ENCODE measurements at regions not wholly inside any gene's neighbourhood (a gene's known extent, or its start where the extent isn't known, plus 50 kb on each side); places are given as distances from the start of the nearest gene placed in this dataset.
A peak's percentile ranks its signal among the peaks of the same experiment; 100 is the strongest.
"Not testable (repeated sequence)": the region's sequence is repeated elsewhere in the genome, so short reads cannot be mapped to it uniquely, and the experiment has no call there.

DNA sequence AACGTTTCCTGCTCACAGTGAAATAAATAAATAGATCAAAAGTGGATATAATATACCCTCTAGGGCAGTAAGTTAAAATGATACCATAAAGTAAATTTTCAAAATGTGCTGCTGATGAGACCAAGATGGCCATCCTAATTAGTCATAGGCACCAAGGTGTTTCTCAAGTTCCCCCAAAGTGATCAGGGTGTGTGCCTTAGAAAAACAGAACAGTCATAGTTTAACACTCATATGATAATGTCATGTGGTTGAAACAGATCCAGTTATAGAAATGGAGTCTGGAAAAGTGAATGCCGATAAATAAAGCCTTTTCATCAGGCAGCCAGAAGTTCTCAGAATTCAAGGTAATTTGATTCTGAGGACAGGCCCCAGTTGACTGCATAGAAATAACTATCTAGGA is 161.5 kb upstream of the CDKN2B start:
- no peak for DNase-seq

DNA sequence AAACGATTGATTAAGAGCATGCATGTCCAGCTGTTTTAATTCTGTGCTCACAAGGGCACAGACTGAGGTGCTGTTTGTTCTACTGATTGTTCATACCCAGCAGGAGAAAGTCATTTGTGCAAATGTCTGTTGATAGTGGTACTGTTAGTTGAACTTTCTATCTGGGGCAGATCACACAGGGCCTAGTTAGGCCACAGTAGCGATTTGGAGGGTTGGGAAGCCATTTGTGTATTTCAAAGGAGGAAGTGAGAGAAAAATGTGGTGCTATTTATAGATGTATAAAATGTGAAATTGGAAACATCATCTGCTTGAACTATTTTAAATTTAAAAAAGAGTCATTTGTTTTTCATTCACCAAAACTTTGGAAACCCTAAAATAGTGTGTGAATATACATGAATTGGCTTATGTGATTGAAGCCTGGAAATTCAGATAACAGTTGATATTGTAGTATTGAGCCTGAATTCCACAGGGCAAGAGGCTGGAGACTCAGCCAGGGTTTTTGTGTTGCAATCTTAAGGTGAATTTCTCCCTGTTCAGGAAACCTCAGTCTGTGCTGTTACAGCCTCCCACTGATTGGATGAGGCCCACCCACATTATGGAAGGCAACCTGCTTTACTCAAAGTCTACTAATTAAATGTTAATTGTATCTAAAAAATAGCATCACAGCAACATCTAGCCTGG is 162.0 kb upstream of the CDKN2B start:
- DNase-seq = peak; percentile 37

DNA sequence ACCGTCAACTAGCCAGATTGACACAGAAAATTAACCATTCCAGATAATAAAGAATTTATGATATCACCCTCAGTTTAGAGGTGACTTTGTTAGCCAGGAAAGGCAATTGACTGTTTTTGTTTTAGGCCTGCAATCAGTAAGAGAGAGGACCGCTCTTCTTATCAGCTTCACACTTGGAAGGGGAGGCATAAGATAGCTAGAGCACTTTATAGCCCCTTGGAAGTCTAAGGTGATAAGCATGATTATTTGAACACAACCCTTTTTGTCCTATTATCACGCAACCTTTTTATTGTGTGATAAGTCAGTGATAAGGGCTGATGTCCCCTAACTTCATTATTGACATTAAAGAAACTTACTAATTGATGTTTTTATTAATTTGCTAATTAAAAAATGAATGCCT is 162.6 kb upstream of the CDKN2B start:
- no peak for DNase-seq

DNA sequence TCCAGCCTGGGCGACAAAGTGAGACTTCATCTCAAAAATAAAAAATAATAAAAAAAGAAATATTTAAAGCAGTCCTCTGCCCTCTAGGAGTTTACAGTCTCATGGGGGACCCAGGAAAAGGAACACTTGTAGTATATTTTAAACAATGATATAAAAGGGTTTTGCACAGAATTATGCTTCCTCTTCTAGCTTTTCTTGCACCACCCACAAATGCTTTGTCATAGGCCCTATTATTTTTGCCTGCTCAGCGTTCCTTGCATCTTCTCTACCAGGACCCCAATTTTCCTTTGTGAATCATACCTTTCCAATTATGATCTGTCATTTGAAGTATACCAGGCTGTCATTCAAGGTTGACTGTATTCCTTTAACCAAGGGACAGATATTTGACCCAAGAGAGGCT is 164.8 kb upstream of the CDKN2B start:
- DNase-seq = no peak

DNA sequence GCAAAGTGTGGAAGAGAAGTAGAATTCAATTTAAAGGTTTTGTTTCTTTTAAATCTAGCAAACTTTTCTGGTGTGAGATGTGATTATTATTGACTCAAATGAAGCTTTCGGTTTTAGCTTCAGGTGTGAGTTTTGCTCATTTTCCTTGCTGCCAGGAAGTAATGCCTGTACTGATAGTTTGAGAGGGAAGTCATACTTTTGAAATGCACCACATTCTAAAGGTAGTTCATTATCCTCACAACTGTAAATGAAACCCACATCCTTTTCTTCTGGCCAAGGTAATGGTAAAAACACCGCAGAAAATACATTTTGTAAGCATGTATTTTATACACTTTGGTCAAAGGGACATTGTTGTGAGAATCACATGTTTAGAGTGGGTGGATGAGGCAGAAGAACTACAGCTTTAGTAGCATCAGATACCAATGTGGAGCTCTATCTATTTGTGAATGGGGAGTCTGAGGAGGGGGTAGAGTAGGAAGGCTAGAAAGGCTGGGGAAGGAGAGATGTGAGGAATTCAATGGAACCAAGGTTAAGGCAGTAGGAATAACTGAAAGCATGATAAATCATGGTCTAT is 167.0 kb upstream of the CDKN2B start:
- DNase-seq = no peak

DNA sequence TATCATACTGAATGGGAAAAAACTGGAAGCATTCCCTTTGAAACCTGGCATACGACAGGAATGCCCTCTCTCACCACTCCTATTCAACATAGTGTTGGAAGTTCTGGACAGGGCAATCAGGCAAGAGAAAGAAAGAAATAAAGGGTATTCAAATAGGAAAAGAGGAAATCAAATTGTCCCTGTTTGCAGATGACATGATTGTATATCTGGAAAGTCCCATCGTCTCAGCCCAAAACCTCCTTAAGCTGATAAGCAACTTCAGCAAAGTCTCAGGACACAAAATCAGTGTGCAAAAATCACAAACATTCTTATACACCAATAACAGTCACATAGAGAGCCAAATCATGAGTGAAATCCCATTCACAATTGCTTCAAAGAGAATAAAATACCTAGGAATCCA is 171.9 kb upstream of the CDKN2B start:
- not testable (repeated sequence) for DNase-seq

DNA sequence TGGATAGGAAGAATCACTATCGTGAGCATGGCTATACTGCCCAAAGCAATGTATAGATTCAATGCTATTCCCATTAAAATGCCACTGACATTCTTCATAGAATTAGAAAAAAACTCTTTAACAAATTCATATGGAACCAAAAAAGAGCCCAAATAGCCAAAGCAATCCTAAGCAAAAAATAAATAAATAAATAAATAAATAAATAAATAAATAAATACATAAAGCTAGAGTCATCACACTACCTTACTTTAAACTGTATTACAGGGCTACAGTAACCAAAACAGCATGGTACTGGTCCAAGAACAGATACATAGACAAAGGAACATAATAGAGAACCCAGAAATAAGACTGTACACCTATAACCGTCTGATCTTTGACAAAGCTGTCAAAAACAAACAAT is 180.4 kb upstream of the CDKN2B start:
- DNase-seq = no peak

DNA sequence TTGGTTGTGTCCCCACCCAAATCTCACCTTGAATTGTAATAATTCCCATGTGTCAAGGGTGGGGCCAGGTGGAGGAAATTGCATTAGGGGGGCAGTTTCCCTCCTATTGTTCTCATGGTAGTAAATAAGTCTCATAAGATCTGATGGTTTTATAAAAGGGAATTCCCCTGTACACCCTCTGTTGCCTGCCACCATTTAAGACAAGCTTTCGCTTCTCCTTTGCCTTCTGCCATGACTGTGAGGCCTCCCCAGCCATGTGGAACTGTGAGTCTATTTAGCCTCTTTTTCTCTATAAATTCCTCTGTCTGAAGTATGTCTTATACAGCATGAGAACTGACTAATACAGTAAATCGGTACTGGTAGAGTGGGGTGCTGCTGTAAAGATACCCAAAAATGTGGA is 187.9 kb upstream of the CDKN2B start:
- not testable (repeated sequence) for DNase-seq

DNA sequence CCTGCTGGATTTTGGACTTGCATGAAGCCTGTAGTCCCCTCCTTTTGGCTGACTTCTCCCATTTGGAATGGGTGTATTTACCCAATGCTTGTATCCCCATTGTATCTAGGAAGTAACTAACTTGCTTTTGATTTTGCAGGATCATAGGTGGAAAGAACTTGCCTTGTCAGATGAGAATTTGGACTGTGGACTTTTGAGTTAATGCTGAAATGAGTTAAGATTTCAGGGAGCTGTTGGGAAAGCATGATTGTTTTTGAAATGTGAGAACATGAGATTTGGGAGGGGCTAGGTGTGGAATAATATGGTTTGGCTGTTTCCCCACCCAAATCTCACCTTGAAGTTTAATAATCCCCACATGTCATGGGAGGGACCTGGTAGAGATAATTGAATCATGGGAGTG is 189.6 kb upstream of the CDKN2B start:
- no peak for DNase-seq

DNA sequence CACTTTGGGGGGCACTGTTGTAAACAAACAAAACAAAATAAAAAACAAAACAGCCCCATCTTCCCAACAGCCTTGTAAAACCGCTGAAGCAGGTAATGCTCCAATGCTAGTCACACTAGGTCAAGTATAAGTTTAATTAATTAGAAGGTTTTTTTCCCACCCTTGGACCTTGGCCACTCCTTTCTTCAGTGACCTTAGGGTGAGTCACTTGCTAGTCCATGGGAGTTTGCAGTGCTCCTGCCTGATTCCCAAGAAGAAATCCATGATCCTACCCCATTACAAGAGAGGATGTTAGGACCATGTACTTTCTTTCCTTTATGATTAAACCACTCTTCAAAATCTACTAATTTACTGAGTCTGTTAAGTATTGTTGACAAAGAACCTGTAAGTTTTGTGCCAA is 192.2 kb upstream of the CDKN2B start:
- DNase-seq = no peak

DNA sequence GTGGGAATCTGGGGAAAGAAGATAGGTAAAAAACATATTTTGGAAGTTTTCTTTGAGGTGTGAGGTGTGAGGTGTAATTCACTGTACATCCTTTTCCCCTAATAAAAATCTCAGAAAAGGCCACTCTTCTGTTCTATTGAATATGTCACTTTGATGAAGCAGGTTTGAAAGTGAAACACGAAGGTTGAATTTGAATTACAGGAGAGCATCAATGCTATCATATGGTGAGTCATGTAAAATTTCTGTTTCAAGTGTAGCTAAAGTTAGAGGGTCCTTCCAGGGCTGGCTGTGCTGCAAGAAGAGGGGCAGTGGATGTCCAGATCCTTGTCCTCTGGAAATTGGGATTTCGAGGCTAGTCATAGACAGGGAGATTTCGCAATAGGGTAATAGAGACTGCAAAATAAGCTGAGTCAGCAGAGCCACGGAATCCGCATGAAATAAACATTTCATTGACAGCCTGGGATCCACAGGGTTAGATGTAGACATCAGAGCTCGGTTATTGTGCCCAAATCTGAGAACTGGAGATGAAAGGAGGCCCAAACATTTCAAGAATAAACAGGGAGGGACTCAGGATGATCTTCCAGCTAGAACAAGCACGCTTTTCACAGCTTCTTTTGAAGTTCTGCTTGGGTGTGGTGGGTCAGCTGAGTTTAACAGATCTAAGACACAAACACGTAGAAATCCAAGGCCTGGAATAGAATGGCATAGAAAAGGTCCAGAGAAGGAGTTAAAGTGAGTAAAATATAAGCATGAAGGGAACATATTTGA is 194.4 kb upstream of the CDKN2B start:
- no peak for DNase-seq

DNA sequence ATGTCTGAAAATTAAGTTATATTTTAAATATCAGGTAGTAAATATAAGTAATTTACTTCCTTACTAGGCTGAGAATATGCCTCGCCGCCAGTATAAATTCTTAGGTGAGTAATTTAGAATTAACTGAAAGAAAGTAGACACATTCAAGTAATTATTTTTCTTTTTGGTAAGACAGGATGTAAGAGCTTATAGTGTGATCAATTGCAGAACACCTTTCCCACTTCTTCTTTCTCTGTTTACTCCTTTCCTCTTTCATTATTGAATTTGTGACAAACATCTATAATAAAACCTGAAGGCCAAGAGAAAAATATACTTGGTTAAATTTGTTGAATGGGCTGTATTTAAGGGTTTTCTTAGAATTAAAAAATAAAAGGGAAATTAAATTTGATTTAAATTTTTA is 195.1 kb upstream of the CDKN2B start:
- no peak for DNase-seq

DNA sequence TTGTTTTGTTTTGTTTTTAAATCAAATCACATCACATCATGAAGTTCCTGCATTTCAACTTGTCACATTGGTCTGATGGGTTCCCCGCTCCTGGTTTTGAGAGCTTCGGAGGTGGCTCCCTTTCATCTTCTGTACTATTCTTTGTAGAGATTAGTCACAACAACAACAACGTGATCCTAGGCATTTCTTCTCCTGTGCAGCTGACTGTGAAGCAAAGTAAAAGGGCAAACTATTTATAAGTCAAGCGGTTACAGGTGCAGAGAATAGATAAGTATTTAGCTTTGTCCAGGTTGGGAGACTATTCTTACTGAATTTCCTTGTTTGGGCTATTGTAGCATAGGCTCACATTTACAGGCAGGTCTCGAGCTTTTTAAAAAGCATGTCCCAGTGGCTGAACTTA is 197.7 kb upstream of the CDKN2B start:
- no peak for DNase-seq

DNA sequence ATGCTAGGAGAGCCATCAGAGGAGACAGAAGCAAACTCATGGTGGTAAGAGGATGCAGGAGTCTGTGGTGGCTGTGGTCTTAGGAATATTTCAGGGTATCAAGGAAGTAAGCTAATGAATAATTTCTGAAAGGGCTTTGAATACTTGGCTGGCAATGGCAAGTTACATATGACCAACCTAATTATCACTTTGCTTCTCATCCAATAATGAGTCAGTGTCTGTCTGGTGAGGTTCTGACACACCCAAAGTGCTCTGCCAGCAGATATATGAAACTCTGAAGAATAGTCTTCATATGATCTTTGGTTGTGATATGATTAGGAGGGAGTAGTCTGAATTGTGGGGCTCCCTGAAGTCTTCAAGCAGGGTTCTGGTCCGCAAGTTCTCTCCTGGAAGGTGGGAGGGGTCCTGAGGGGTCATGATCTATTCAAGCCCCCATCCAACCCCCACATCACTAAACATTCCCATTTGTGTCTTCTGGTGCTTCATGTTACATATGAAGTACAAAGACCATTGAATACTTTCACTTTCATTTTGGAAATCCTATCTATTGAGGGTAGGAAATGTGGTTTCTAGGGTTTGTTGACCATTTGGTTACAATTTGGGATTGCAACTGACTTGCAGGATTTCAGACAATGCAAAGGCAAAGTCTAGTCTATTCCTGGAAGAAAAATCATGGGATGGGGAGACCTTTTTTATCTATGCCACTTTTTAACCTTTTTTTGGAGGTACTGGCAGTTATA is 199.9 kb upstream of the CDKN2B start:
- DNase-seq = no peak

DNA sequence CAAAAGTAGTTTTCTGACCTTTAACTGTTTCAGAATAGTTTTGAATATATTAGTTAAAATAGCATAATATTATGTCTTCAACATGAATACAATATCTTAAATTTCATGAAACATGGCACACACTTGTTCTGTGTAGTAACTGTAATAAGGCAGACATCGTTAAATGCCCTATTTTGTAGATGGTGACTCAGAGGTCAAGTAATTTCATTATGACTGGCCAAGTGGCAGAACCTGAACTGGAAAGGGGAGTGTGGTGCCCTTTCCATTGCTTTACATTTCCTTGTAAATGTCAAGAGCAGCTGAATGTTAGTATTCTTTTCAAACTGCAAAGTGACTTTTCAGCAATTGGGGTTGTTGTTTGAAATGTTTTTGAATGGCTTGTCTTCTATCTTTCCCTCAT is 201.2 kb upstream of the CDKN2B start:
- DNase-seq = no peak

DNA sequence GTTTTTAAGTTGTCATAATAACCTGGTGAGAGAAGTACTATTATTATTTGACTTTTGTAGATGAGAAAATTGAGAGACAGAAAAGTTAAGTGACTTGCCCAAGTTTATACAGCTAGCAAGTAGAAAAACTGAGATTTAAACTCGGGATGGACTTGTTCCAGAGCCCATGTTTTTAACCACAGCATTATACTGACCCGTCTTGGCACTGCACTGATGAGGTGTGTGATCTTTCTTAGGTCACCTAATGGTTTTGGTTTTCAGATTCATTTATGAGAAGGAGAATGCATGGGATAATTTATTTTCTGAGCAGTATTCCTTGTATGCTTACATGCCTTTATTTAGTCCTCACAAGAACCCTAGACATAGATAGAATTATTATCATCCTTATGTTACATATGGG is 201.8 kb upstream of the CDKN2B start:
- DNase-seq = no peak

DNA sequence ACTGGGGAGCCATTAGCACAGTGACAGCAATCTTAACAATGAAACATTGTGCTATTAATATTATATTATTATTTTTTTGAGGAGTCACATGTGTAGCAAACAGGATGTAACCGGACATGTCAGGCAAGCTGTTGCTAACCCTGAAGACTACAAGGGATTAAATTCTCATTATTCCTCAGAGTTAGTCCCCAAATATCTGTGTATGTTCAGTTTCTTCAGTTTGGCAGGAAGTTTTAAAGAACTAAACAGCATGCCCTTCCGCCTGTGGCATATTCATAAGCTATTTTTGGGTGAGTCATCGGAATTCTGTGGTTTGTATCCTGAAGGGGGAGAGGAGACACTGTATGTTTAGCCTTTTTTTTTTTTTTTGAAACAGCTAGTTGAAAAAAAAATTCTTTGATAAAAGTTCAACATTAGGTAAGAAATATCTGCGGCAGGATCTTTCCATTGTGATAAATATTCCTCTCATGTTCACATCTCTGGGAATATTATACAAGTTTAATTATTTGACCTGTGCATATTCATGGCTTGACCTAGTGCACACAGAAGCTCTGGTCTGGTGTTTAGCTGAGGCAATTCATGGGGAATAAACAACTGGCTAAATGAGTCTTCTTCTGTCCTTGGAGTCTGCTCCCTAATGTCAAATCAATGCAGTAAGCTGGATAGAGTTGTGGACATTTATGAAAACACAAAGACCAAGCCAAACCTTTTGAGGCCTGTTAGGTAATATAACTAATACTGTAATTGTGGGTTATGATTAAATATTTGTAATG is 202.7 kb upstream of the CDKN2B start:
- DNase-seq = no peak

DNA sequence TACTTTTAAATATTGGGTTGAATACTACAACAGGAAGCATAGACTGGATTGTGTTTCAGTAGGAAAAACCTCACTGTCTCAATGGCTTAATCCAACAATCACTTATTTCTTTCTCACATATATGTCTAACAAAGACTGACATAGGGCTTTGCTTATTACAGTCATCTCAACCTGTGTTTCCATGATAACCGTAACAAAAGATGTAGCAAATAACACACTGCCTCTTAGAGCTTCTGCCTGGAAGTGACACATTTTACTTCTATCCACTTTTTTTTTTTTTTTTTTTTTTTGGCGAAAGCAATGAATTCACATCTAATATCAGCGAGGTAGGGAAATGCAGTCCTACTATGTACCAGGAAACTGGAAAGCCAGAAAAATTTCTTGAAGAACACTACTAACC is 204.9 kb upstream of the CDKN2B start:
- no peak for DNase-seq

DNA sequence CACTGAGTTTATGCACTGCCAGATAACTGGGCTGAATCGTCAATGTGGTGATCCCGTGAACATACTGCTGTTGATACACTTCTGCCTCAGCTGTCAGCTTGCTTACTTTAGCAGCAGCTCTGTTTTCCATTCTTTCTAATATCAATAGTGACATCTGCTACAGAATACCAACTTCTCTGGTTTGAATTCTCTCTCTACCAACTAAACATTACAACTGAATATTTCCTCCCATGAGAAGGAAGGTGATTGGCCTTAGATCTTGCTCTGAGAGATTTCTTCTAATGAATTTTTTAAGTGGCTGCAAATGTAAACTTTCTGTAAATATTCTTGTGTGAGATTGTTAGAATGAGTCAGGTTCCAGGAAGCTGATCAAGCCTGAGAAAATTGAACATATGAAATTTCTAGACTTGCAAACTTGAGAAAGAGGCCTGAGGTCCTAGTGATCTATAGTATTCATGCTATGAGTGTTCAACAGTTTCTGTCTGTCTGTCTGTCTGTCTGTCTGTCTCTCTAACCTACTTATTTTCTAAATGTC is 205.5 kb upstream of the CDKN2B start:
- DNase-seq = no peak

DNA sequence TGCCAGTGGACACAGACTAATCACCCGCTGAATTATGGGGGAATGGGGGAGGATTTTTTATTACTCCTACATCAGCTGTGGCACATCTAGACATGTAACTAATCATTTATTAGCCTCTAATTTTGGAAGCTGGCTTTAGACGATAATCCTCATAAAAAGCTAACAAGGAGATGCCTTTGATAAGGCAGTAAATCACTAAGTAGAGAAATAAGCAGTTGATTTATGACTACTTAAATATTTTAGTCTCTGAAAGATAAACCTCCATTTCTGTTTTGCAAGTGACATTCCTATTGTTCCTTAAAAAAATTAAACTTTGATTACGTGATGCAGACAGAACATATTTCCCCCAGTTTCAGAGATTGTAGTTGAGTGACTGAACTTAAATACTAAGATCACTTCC is 206.4 kb upstream of the CDKN2B start:
- no peak for DNase-seq

DNA sequence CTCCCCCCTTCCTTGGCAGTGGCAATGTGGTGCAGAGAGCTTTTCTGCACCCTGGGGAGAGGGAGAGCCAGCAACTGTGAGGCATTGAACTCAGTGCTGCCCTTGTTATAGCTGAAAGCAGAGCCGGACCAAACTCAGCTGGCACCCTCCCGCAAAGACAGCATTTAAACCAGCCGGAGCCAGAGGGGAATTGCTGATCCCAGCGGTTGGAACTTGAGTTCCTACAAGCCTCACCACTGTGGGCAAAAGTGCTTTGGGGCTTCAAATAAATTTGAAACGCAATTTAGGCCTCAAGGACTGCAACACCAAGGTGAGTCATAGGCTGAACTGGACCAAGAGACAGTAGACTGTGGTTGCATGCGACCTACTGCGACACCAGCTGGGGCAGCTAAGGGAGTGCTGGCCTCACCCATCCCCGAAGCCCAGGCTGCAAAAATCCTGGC is 207.6 kb upstream of the CDKN2B start:
- no peak for DNase-seq

DNA sequence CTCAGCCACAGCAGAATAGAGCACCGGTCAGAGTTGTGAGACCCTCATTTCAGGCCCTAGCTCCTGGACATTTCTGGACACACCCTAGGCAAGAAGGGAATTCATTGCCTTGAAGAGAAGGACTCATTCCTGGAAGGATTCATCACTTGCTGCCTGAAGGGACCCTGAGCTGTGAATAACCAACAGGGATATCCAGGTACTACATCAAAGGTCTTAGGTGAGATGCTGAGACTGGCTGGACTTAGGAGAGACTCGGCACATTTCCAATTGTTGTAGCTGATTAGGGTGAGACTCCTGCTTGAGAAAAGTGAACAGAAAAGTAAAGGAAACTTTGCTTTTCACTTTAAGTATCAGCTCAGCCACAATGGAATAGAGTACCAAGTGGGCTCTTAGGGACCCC is 208.1 kb upstream of the CDKN2B start:
- DNase-seq = no peak

DNA sequence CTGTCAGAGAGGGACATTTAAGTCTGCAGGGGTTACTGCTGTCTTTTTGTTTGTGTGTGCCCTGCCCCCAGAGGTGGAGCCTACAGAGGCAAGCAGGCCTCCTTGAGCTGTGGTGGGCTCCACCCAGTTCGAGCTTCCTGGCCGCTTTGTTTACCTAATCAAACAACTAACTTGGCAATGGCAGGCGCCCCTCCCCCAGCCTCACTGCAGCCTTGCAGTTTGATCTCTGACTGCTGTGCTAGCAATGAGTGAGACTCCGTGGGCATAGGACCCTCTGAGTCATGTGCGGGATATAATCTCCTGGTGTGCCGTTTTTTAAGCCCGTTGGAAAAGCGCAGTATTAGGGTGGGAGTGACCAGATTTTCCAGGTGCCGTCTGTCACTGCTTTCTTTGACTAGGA is 216.8 kb upstream of the CDKN2B start:
- DNase-seq = not testable (repeated sequence)
